ENCODE measurements at regions not wholly inside any gene's neighbourhood (a gene's known extent, or its start where the extent isn't known, plus 50 kb on each side); places are given as distances from the start of the nearest gene placed in this dataset.

- TF ChIP-seq NFAT5 (CRISPR knock-in tag; IDR thresholded peaks at IDR 0.05) (no peak), TBX2 (CRISPR knock-in tag; IDR thresholded peaks at IDR 0.05; ENCODE audit: borderline replicate concordance) (no peak), PHF5A (CRISPR knock-in tag; IDR thresholded peaks at IDR 0.05; ENCODE audit: low read depth, unreplicated experiment) (no peak), IKZF5 (CRISPR knock-in tag; IDR thresholded peaks at IDR 0.05) (no peak), ASH2L (IDR thresholded peaks at IDR 0.05; ENCODE audit: insufficient read length, low read depth, low read length) (no peak), ZNF17 (CRISPR knock-in tag; IDR thresholded peaks at IDR 0.05) (no peak), ZNF446 (CRISPR knock-in tag; IDR thresholded peaks at IDR 0.05) (no peak), ZBTB39 (CRISPR knock-in tag; IDR thresholded peaks at IDR 0.05) (no peak), UBTF (CRISPR knock-in tag; IDR thresholded peaks at IDR 0.05) (no peak), MYPOP (CRISPR knock-in tag; IDR thresholded peaks at IDR 0.05) (no peak), PAF1 (CRISPR knock-in tag; IDR thresholded peaks at IDR 0.05) (no peak), FLYWCH1 (CRISPR knock-in tag; IDR thresholded peaks at IDR 0.05) (no peak), ZNF761 (CRISPR knock-in tag; conservative IDR thresholded peaks at IDR 0.05) (no peak), NFIB (CRISPR knock-in tag; IDR thresholded peaks at IDR 0.05; ENCODE audit: borderline replicate concordance) (no peak), BRF2 (CRISPR knock-in tag; IDR thresholded peaks at IDR 0.05) (no peak), RXRB (CRISPR knock-in tag; IDR thresholded peaks at IDR 0.05; ENCODE audit: borderline replicate concordance) (peak; percentile 44; the same call in 1 of the 2 replicates), ZNF83 (CRISPR knock-in tag; IDR thresholded peaks at IDR 0.05; ENCODE audit: borderline replicate concordance) (no peak)
Measured at GRCh38 chr20:48287021-48287494, 501.8 kb upstream of the SULF2 start (continued).
